NT2/D1 (cell line): ENCODE measurements at regions not wholly inside any gene's neighbourhood (a gene's known extent, or its start where the extent isn't known, plus 50 kb on each side); places are given as distances from the start of the nearest gene placed in this dataset.

ENCODE experiments used
- YY1 ChIP-seq: IDR thresholded peaks from 2 replicates; pipeline ENCODE4 v1.6.1; 2011; ENCODE audit not compliant: insufficient read length, insufficient read depth
- ZNF274 ChIP-seq: IDR thresholded peaks from 2 replicates; pipeline ENCODE4 v1.6.1; 2011; ENCODE audit warnings: mild to moderate bottlenecking, low read depth, low read length

DNA sequence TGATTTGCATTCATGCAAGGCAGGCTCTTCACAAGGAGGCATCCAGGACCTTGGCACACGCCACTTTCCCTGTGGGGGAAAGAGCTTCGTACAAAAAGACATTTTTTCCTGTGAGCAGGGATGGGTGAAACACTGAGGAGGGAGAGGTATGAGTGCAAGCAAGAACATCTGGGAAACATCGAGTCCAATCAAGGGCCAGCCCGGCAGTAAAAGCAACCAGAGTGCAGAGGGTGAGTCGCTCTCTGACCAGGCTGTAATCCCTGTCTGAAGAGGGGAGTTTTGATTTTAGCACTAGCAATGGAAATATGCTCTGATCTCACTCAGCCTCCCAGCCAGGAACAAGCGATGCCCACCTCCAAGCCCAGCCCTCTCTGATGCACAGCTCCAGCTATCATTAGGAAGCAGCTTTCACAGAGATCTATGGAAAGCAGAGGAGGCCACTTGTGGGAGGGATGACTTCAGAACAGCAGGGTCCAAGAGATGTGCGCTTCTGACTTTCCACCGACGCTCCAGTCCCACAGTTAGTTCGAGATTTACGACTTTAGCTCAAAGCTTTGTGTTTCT is 211.0 kb upstream of the ADAMTS16 start:
- TF ChIP-seq YY1 (no peak), ZNF274 (no peak)
